H1 (cell line): ENCODE measurements at regions not wholly inside any gene's neighbourhood (a gene's known extent, or its start where the extent isn't known, plus 50 kb on each side); places are given as distances from the start of the nearest gene placed in this dataset.

Experiments used
- CTCF ChIA-PET: fragments of 300-600 bp; sonication (Branson Sonifier 250); formaldehyde crosslinking; loops from one replicate; lab custom pipeline; 2021; ENCODE audit not compliant: partially characterized antibody; lab: Charles Lee
- POLR2A ChIA-PET: fragments of 300-600 bp; sonication (Branson Sonifier 250); formaldehyde crosslinking; loops from one replicate; lab custom pipeline; 2021; ENCODE audit warnings: inconsistent platforms; ENCODE audit not compliant: partially characterized antibody; lab: Charles Lee
- DNase-seq, 2 experiments: peaks; one replicate each; pipeline versions ENCODE4 v3.0.0 to v3.0.0-alpha.2; 2010 to 2022; ENCODE audit warnings: low spot score in 2 of 2, low read depth in 1 of 2, mixed read lengths in 1 of 2
- FAIRE-seq: peaks from 2 replicates; lab custom pipeline; 2011; peaks lifted over from hg19 to GRCh38; lab: Jason Lieb, UNC
- H2AFZ ChIP-seq: 2 replicates; pipeline ENCODE4 v1.8.1; 2012; ENCODE audit warnings: low read length, inconsistent platforms
- H2AK5ac ChIP-seq: 2 replicates; pipeline ENCODE4 v1.6.1; 2013; ENCODE audit warnings: low read depth, low read length
- H2BK120ac ChIP-seq: replicated peaks from 2 replicates; pipeline ENCODE3; 2013; ENCODE audit warnings: low read depth, low read length, inconsistent platforms
- H2BK12ac ChIP-seq: 2 replicates; pipeline ENCODE4 v1.6.1; 2013; ENCODE audit warnings: low read depth, low read length
- H2BK15ac ChIP-seq: 2 replicates; pipeline ENCODE4 v1.6.1; 2013; ENCODE audit warnings: low read length
- H2BK20ac ChIP-seq: 2 replicates; pipeline ENCODE4 v1.6.1; 2013; ENCODE audit warnings: low read length
- H2BK5ac ChIP-seq: 2 replicates; pipeline ENCODE4 v1.6.1; 2013; ENCODE audit warnings: low read depth, low read length
- H3K14ac ChIP-seq: 2 replicates; pipeline ENCODE4 v1.6.1; 2013; ENCODE audit warnings: inconsistent platforms; ENCODE audit not compliant: insufficient read length
- H3K18ac ChIP-seq: 2 replicates; pipeline ENCODE4 v1.6.1; 2013; ENCODE audit warnings: low read length; ENCODE audit errors: extremely low read depth
- H3K23ac ChIP-seq: 2 replicates; pipeline ENCODE4 v1.6.1; 2013; ENCODE audit warnings: inconsistent platforms; ENCODE audit not compliant: insufficient read length
- H3K23me2 ChIP-seq: 2 replicates; pipeline ENCODE4 v1.6.1; 2013; ENCODE audit warnings: low read depth, low read length
- H3K27ac ChIP-seq: 2 replicates; pipeline ENCODE4 v1.6.1; 2011; ENCODE audit warnings: low read depth, low read length, inconsistent platforms
- H3K27me3 ChIP-seq, 4 experiments: replicated peaks in 1 of 4; 1 replicate in 1 of 4; 2 replicates in 3 of 4; pipeline versions ENCODE4 v1.6.1 to v1.8.1; 2011 to 2013; ENCODE audit warnings: low read length in 3 of 4, mild to moderate bottlenecking in 3 of 4, inconsistent platforms in 2 of 4, mixed read lengths in 2 of 4, moderate library complexity in 1 of 4; ENCODE audit not compliant: control insufficient read depth in 3 of 4, insufficient read depth in 3 of 4; ENCODE audit errors: extremely low read depth in 1 of 4
- H3K36me3 ChIP-seq, 4 experiments: 2 replicates each; pipeline versions ENCODE4 v1.6.1 to v1.8.1; 2011 to 2013; ENCODE audit warnings: mild to moderate bottlenecking in 4 of 4, low read length in 3 of 4, moderate library complexity in 2 of 4, control low read depth in 1 of 4, inconsistent platforms in 1 of 4; ENCODE audit not compliant: insufficient read depth in 4 of 4, control insufficient read depth in 2 of 4
- H3K4ac ChIP-seq: replicated peaks from 2 replicates; pipeline ENCODE3; 2013; ENCODE audit warnings: low read length, low read depth, mixed read lengths, inconsistent platforms; ENCODE audit not compliant: insufficient read length
- H3K4me1 ChIP-seq, 4 experiments: replicated peaks in 1 of 4; 1 replicate in 1 of 4; 2 replicates in 3 of 4; pipeline versions ENCODE4 v1.6.1 to v1.8.1; 2011 to 2013; ENCODE audit warnings: low read length in 3 of 4, inconsistent platforms in 2 of 4, mixed read lengths in 1 of 4; ENCODE audit not compliant: insufficient read depth in 4 of 4, control insufficient read depth in 3 of 4
- H3K4me2 ChIP-seq, 2 experiments: 2 replicates each; pipeline versions ENCODE4 v1.6.1 to v1.8.1; 2011 to 2013; ENCODE audit warnings: low read depth in 2 of 2, low read length in 2 of 2, control low read depth in 1 of 2, inconsistent platforms in 1 of 2, mild to moderate bottlenecking in 1 of 2; ENCODE audit not compliant: insufficient read depth in 1 of 2
- H3K4me3 ChIP-seq, 4 experiments: fragments of 200-600, 300-600 bp in 1 of 4; sonication (generic), shearing (Covaris generic), sonication (Bioruptor Twin) in 1 of 4; 2 replicates each; pipeline versions ENCODE4 v1.5.1 to v1.8.1; 2011 to 2016; ENCODE audit warnings: low read length in 4 of 4, low read depth in 3 of 4, control low read depth in 2 of 4, inconsistent platforms in 2 of 4, mild to moderate bottlenecking in 2 of 4, mixed read lengths in 1 of 4, moderate library complexity in 1 of 4; ENCODE audit not compliant: insufficient read depth in 2 of 4; ENCODE audit errors: extremely low read depth in 1 of 4
- H3K56ac ChIP-seq: replicated peaks from 2 replicates; pipeline ENCODE3; 2013; ENCODE audit warnings: low read depth, mild to moderate bottlenecking, mixed read lengths, low read length, inconsistent platforms; ENCODE audit not compliant: insufficient read length
- H3K79me1 ChIP-seq: 2 replicates; pipeline ENCODE4 v1.6.1; 2013; ENCODE audit warnings: low read depth, low read length, control low read depth
- H3K79me2 ChIP-seq, 2 experiments: 2 replicates each; pipeline versions ENCODE4 v1.6.1 to v1.8.1; 2012 to 2013; ENCODE audit warnings: low read length in 2 of 2, mild to moderate bottlenecking in 2 of 2, inconsistent platforms in 1 of 2; ENCODE audit not compliant: insufficient read depth in 2 of 2, control insufficient read depth in 1 of 2
- H3K9ac ChIP-seq, 4 experiments: replicated peaks in 1 of 4; 1 replicate in 1 of 4; 2 replicates in 3 of 4; pipeline versions ENCODE4 v1.6.1 to v1.8.1; 2011 to 2013; ENCODE audit warnings: low read depth in 3 of 4, low read length in 3 of 4, control low read depth in 2 of 4, mild to moderate bottlenecking in 2 of 4, moderate library complexity in 2 of 4, inconsistent platforms in 1 of 4; ENCODE audit errors: extremely low read depth in 1 of 4
- H3K9me3 ChIP-seq, 2 experiments: 2 replicates each; pipeline versions ENCODE4 v1.6.1 to v1.8.1; 2012 to 2013; ENCODE audit warnings: mild to moderate bottlenecking in 2 of 2, moderate library complexity in 2 of 2, control low read depth in 1 of 2, inconsistent platforms in 1 of 2, low read depth in 1 of 2, low read length in 1 of 2, mixed read lengths in 1 of 2; ENCODE audit not compliant: insufficient read depth in 2 of 2
- H4K20me1 ChIP-seq, 2 experiments: replicated peaks in 1 of 2; 2 replicates each; pipeline versions ENCODE3 to v1.8.1; 2011 to 2013; ENCODE audit warnings: inconsistent platforms in 2 of 2, low read length in 2 of 2, mild to moderate bottlenecking in 1 of 2; ENCODE audit not compliant: insufficient read depth in 2 of 2, control insufficient read depth in 1 of 2
- H4K5ac ChIP-seq: 2 replicates; pipeline ENCODE4 v1.6.1; 2013; ENCODE audit warnings: low read length, low read depth, mixed read lengths, inconsistent platforms; ENCODE audit not compliant: insufficient read length
- H4K8ac ChIP-seq: 2 replicates; pipeline ENCODE4 v1.8.0; 2013; ENCODE audit warnings: mild to moderate bottlenecking, moderate library complexity, low read length, inconsistent platforms; ENCODE audit not compliant: insufficient read depth; ENCODE audit errors: extremely low read depth
- H4K91ac ChIP-seq: replicated peaks from 2 replicates; pipeline ENCODE3; 2013; ENCODE audit warnings: low read length, mixed read lengths, inconsistent platforms; ENCODE audit not compliant: insufficient read length
- PHF8 ChIP-seq: fragments of 200-600 bp; sonication (generic); conservative IDR thresholded peaks from 2 replicates; pipeline ENCODE4 v1.7.1; 2012; ENCODE audit warnings: low read depth, mild to moderate bottlenecking, inconsistent platforms, low read length, moderate library complexity
- WGBS, 2 experiments: shearing (Covaris generic) in 1 of 2; methylation state at CpG; one replicate each; pipeline versions ENCODE4 v1.1.6 to v1.1.7; 2013 to 2015; ENCODE audit warnings: low lambda C conversion rate in 2 of 2, mixed read lengths in 2 of 2, inconsistent platforms in 1 of 2, low coverage in 1 of 2, missing lambda C conversion rate in 1 of 2; ENCODE audit not compliant: insufficient replicate concordance in 2 of 2, insufficient coverage in 1 of 2, insufficient read length in 1 of 2; ENCODE audit errors: extremely low coverage in 1 of 2, missing lambda C conversion rate in 1 of 2; 5-methylcytosine and 5-hydroxymethylcytosine counted together

DNA sequence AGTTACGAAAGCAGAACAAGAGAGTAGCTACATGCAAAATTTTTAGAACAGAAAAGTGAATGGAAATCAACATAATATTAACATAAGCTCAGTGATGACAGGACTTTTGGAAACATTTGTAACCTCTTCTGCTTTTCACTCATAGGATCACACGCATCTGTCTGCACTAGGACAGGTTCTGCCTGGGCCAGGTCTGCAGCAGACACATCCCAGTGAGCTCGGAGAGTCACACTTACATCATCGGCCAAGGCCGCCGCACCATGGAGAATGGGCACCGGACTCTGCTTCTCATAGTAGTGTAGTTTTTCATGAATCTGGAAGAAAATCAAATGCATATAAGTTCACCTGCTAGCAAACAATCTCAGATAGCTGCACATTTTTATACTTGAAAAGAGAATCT is 150.9 kb upstream of the ODAD2 start:
- no peak overlapping the region for H3K14ac ChIP-seq
- no peak overlapping the region for H3K4ac ChIP-seq
- H2AK5ac ChIP-seq, result no peak overlapping the region
- no peak overlapping the region for H4K8ac ChIP-seq
- no peaks in the 10 kb centered on the region for H4K20me1 ChIP-seq
- FAIRE-seq (no peak), DNase-seq (no peak)
- no peaks in the 10 kb centered on the region for H3K9me3 ChIP-seq
- no peak overlapping the region for H3K4me3 ChIP-seq
- 94% methylated on average over 7 of the region's 7 CpGs; no CpG with 5 or more reads in 1 of the 2 experiments for WGBS, 2 experiments
- H4K91ac ChIP-seq, result no peak overlapping the region
- H2BK5ac ChIP-seq, result no peak overlapping the region
- no peak overlapping the region for H2BK120ac ChIP-seq
- H3K56ac ChIP-seq, result no peak overlapping the region
- no peak overlapping the region for H3K23ac ChIP-seq
- H3K27me3 ChIP-seq, result no peaks in the 10 kb centered on the region
- H2AFZ ChIP-seq, result no peak overlapping the region
- H3K27ac ChIP-seq, result no peak overlapping the region
- H3K36me3 ChIP-seq, result no peaks in the 10 kb centered on the region
- H4K5ac ChIP-seq, result no peak overlapping the region
- no peaks in the 10 kb centered on the region for H3K79me2 ChIP-seq
- H2BK12ac ChIP-seq, result no peak overlapping the region
- no peak overlapping the region for H3K4me2 ChIP-seq
- POLR2A ChIA-PET, result interaction anchor here (1.4 kb wide), 1 partner anchor 10 kb away, joined by 4 read pairs; no protein-coding TSS in a partner anchor
- no peaks in the 10 kb centered on the region for H3K23me2 ChIP-seq
- no peak overlapping the region for H3K18ac ChIP-seq
- peaks cover 0 to 3% (median 0%) of the 10 kb centered on the region in 4 experiments; a peak in 1 of 7 replicates for H3K4me1 ChIP-seq
- no peak overlapping the region for H2BK20ac ChIP-seq
- no peak overlapping the region for H3K9ac ChIP-seq
- H2BK15ac ChIP-seq, result no peak overlapping the region
- CTCF ChIA-PET, result interaction anchor here (1.1 to 1.3 kb wide), 2 partner anchors 30 to 90 kb away, joined by 3 to 5 read pairs; no protein-coding TSS in a partner anchor
- no peak for TF ChIP-seq PHF8
- TF ChIP-seq, all 59 proteins: peak for 0
- no peaks in the 10 kb centered on the region for H3K79me1 ChIP-seq
